ENCODE measurements at regions not wholly inside any gene's neighbourhood (a gene's known extent, or its start where the extent isn't known, plus 50 kb on each side); places are given as distances from the start of the nearest gene placed in this dataset.

DNA sequence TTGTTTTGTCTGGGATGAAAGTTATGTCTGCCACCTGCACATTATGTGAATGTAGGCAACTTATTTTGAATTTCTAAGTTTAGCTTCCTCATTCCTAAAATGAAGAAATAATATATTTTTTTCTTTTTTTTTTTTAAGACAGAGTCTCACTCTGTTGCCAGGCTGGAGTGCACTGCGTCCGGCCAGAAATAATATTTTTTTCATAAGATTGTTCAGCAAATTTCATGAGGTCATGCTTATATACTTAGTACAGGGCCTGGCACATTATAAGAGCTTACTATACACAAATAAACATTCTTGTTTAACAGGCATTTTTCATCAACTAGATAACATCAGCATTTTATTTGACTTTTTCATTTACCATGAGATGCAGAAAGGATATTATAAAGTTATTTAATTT is 368.5 kb downstream of the GABRG2 start:
- TF ChIP-seq POLR2AphosphoS5 (IDR thresholded peaks at IDR 0.05) (no peak), POLR2A (IDR thresholded peaks at IDR 0.05) (no peak), EP300 (IDR thresholded peaks at IDR 0.05) (no peak)
- TF ChIP-seq, protein P1, sequence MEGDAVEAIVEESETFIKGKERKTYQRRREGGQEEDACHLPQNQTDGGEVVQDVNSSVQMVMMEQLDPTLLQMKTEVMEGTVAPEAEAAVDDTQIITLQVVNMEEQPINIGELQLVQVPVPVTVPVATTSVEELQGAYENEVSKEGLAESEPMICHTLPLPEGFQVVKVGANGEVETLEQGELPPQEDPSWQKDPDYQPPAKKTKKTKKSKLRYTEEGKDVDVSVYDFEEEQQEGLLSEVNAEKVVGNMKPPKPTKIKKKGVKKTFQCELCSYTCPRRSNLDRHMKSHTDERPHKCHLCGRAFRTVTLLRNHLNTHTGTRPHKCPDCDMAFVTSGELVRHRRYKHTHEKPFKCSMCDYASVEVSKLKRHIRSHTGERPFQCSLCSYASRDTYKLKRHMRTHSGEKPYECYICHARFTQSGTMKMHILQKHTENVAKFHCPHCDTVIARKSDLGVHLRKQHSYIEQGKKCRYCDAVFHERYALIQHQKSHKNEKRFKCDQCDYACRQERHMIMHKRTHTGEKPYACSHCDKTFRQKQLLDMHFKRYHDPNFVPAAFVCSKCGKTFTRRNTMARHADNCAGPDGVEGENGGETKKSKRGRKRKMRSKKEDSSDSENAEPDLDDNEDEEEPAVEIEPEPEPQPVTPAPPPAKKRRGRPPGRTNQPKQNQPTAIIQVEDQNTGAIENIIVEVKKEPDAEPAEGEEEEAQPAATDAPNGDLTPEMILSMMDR (IDR thresholded peaks at IDR 0.05): no peak
